ENCODE measurements at regions not wholly inside any gene's neighbourhood (a gene's known extent, or its start where the extent isn't known, plus 50 kb on each side); places are given as distances from the start of the nearest gene placed in this dataset.

GRCh38 chr4:187432310-187432709 lies 563.3 kb upstream of the ZFP42 start:
- H3K23ac ChIP-seq (ENCODE audit: insufficient read length): no peak overlapping the region
- H2AK5ac ChIP-seq (ENCODE audit: low read depth, low read length): no peak overlapping the region
- H3K23me2 ChIP-seq (ENCODE audit: low read depth, low read length): no peaks in the 10 kb centered on the region
- H3K14ac ChIP-seq (ENCODE audit: insufficient read length): no peak overlapping the region
- no peak overlapping the region for H4K8ac ChIP-seq (ENCODE audit: extremely low read depth, insufficient read depth, low read length)
- no peak overlapping the region for H3K9ac ChIP-seq (replicated peaks in 1 of 4; ENCODE audit: extremely low read depth in 1 of 4, low read depth in 3 of 4, low read length in 3 of 4)
- H3K36me3 ChIP-seq (ENCODE audit: control insufficient read depth in 2 of 4, insufficient read depth in 4 of 4, low read length in 3 of 4): no peaks in the 10 kb centered on the region
- no peaks in the 10 kb centered on the region for H4K20me1 ChIP-seq (replicated peaks in 1 of 2; ENCODE audit: control insufficient read depth in 1 of 2, insufficient read depth in 2 of 2, low read length in 2 of 2)
- H3K79me1 ChIP-seq (ENCODE audit: low read depth, low read length): no peaks in the 10 kb centered on the region
- POLR2A ChIA-PET (ENCODE audit: partially characterized antibody): no interaction called here
- no peak overlapping the region for H2BK5ac ChIP-seq (ENCODE audit: low read depth, low read length)
- H3K79me2 ChIP-seq (ENCODE audit: control insufficient read depth in 1 of 2, insufficient read depth in 2 of 2, low read length in 2 of 2): no peaks in the 10 kb centered on the region
- H3K56ac ChIP-seq (replicated peaks; ENCODE audit: insufficient read length, low read depth, low read length): no peak overlapping the region
- 84% methylated on average over 7 of the region's 7 CpGs; no CpG with 5 or more reads in 1 of the 2 experiments for WGBS, 2 experiments (ENCODE audit: extremely low coverage in 1 of 2, insufficient coverage in 1 of 2, insufficient read length in 1 of 2, insufficient replicate concordance in 2 of 2, low coverage in 1 of 2, low lambda C conversion rate in 2 of 2, missing lambda C conversion rate in 1 of 2)
- H3K27ac ChIP-seq (ENCODE audit: low read depth, low read length): no peak overlapping the region
- no peak overlapping the region for H2BK120ac ChIP-seq (replicated peaks; ENCODE audit: low read depth, low read length)
- no peaks in the 10 kb centered on the region for H3K4me1 ChIP-seq (replicated peaks in 1 of 4; ENCODE audit: control insufficient read depth in 3 of 4, insufficient read depth in 4 of 4, low read length in 3 of 4)
- H2BK20ac ChIP-seq (ENCODE audit: low read length): no peak overlapping the region
- H2BK12ac ChIP-seq (ENCODE audit: low read depth, low read length): no peak overlapping the region
- no peak overlapping the region for H3K4ac ChIP-seq (replicated peaks; ENCODE audit: insufficient read length, low read depth, low read length)
- H3K18ac ChIP-seq (ENCODE audit: extremely low read depth, low read length): no peak overlapping the region
- no peak overlapping the region for H4K5ac ChIP-seq (ENCODE audit: insufficient read length, low read depth, low read length)
- H3K4me2 ChIP-seq (ENCODE audit: insufficient read depth in 1 of 2, low read depth in 2 of 2, low read length in 2 of 2): no peak overlapping the region
- no peak for DNase-seq (ENCODE audit: low read depth in 1 of 2, low spot score in 2 of 2)
- H3K9me3 ChIP-seq (ENCODE audit: insufficient read depth in 2 of 2, low read depth in 1 of 2, low read length in 1 of 2): peaks cover under 1 to 1% of the 10 kb centered on the region in 2 experiments; a peak in 1 of 4 replicates
- H2BK15ac ChIP-seq (ENCODE audit: low read length): no peak overlapping the region
- H4K91ac ChIP-seq (replicated peaks; ENCODE audit: insufficient read length, low read length): no peak overlapping the region
- no peaks in the 10 kb centered on the region for H3K27me3 ChIP-seq (replicated peaks in 1 of 4; ENCODE audit: control insufficient read depth in 3 of 4, extremely low read depth in 1 of 4, insufficient read depth in 3 of 4, low read length in 3 of 4)
- CTCF ChIA-PET (ENCODE audit: partially characterized antibody): interaction anchor here (0.9 kb wide), 1 partner anchor 10 kb away, joined by 3 read pairs; no protein-coding TSS in a partner anchor
- no peak overlapping the region for H3K4me3 ChIP-seq (ENCODE audit: extremely low read depth in 1 of 4, insufficient read depth in 2 of 4, low read depth in 3 of 4, low read length in 4 of 4)
- H2AFZ ChIP-seq (ENCODE audit: low read length): no peak overlapping the region
- no peak for TF ChIP-seq JUND (IDR thresholded peaks at IDR 0.05; ENCODE audit: low read length)
- TF ChIP-seq, protein P1, sequence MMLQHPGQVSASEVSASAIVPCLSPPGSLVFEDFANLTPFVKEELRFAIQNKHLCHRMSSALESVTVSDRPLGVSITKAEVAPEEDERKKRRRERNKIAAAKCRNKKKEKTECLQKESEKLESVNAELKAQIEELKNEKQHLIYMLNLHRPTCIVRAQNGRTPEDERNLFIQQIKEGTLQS (IDR thresholded peaks at IDR 0.05; ENCODE audit: insufficient read depth, low read depth, low read length): no peak
- no peak for TF ChIP-seq RBBP5 (IDR thresholded peaks at IDR 0.05; ENCODE audit: borderline replicate concordance, low read depth, low read length)
- no peak for TF ChIP-seq SP4 (IDR thresholded peaks at IDR 0.05; ENCODE audit: low read length)
- FAIRE-seq: no peak

All from H1 (cell line).